HL-60 (cell line): ENCODE measurements at regions not wholly inside any gene's neighbourhood (a gene's known extent, or its start where the extent isn't known, plus 50 kb on each side); places are given as distances from the start of the nearest gene placed in this dataset.

Experiments used
- CTCF ChIP-seq: IDR thresholded peaks from one replicate; pipeline ENCODE4 v1.5.1; 2011; ENCODE audit warnings: low read length, control low read depth, inconsistent platforms; ENCODE audit not compliant: insufficient read depth
- POLR2AphosphoS5 ChIP-seq: IDR thresholded peaks from 2 replicates; pipeline ENCODE4 v1.6.1; 2012; ENCODE audit warnings: low read depth
- SPI1 ChIP-seq: IDR thresholded peaks from 2 replicates; pipeline ENCODE4 v1.6.1; 2012; ENCODE audit warnings: low read depth, mild to moderate bottlenecking, borderline replicate concordance
- TF ChIP-seq, protein P1 (sequence below): IDR thresholded peaks from 2 replicates; pipeline ENCODE4 v1.6.1; 2012; ENCODE audit warnings: low read depth; ENCODE audit not compliant: insufficient replicate concordance

- TF ChIP-seq CTCF (no peak), POLR2AphosphoS5 (no peak), SPI1 (no peak)
- TF ChIP-seq, protein P1, sequence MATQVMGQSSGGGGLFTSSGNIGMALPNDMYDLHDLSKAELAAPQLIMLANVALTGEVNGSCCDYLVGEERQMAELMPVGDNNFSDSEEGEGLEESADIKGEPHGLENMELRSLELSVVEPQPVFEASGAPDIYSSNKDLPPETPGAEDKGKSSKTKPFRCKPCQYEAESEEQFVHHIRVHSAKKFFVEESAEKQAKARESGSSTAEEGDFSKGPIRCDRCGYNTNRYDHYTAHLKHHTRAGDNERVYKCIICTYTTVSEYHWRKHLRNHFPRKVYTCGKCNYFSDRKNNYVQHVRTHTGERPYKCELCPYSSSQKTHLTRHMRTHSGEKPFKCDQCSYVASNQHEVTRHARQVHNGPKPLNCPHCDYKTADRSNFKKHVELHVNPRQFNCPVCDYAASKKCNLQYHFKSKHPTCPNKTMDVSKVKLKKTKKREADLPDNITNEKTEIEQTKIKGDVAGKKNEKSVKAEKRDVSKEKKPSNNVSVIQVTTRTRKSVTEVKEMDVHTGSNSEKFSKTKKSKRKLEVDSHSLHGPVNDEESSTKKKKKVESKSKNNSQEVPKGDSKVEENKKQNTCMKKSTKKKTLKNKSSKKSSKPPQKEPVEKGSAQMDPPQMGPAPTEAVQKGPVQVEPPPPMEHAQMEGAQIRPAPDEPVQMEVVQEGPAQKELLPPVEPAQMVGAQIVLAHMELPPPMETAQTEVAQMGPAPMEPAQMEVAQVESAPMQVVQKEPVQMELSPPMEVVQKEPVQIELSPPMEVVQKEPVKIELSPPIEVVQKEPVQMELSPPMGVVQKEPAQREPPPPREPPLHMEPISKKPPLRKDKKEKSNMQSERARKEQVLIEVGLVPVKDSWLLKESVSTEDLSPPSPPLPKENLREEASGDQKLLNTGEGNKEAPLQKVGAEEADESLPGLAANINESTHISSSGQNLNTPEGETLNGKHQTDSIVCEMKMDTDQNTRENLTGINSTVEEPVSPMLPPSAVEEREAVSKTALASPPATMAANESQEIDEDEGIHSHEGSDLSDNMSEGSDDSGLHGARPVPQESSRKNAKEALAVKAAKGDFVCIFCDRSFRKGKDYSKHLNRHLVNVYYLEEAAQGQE: no peak
Observed at GRCh38 chr15:29569533-29570092, 252.7 kb downstream of the TJP1 start.
